LNCAP (cell line): ENCODE measurements at regions not wholly inside any gene's neighbourhood (a gene's known extent, or its start where the extent isn't known, plus 50 kb on each side); places are given as distances from the start of the nearest gene placed in this dataset.

Source experiments
- TF ChIP-seq, protein P1 (sequence below): fragments of 450-650 bp; IDR thresholded peaks from 2 replicates; pipeline ENCODE4 v1.5.1; 2017; ENCODE audit warnings: mild to moderate bottlenecking

DNA sequence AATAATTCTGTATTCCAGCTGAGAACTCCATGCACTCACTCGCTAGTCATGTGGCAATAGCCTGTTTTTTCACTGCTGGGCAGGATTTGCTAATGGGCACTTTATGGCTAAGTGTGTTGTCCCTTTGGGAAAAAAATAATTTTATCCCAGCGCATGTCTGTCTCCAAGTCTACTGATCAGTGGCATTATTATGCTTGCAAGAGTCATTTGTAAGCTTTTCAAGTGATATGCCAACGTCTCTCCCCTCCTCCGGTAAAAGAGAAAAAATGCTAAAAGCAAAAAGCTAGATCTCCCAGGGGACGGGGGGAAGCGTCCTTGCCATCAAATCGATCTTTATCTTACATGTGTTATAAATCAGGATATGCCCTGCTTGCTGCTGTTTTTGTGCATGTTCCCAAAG lies 407.7 kb downstream of the CDH26 start:
- TF ChIP-seq, protein P1, sequence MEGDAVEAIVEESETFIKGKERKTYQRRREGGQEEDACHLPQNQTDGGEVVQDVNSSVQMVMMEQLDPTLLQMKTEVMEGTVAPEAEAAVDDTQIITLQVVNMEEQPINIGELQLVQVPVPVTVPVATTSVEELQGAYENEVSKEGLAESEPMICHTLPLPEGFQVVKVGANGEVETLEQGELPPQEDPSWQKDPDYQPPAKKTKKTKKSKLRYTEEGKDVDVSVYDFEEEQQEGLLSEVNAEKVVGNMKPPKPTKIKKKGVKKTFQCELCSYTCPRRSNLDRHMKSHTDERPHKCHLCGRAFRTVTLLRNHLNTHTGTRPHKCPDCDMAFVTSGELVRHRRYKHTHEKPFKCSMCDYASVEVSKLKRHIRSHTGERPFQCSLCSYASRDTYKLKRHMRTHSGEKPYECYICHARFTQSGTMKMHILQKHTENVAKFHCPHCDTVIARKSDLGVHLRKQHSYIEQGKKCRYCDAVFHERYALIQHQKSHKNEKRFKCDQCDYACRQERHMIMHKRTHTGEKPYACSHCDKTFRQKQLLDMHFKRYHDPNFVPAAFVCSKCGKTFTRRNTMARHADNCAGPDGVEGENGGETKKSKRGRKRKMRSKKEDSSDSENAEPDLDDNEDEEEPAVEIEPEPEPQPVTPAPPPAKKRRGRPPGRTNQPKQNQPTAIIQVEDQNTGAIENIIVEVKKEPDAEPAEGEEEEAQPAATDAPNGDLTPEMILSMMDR, result no peak

DNA sequence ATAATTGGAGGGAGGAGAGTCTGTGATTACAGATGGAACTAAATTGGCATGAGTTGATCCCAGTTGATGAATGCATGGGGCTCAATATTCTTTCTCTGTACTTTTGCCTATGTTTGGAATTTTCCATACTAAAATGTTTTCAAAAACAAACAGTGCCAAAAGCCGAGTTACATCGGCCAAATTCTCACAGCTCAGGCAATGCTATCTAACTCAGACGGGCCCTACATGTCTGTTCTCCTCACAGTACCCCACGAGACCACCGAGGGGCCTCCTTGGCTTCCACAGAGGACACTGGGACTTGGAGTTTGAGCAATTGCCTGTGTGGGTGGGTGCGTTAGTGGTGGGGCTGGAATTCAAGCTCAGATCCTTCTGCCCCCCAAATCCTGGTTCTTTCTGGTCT lies 413.2 kb downstream of the CDH26 start:
- TF ChIP-seq, protein P1, result no peak

DNA sequence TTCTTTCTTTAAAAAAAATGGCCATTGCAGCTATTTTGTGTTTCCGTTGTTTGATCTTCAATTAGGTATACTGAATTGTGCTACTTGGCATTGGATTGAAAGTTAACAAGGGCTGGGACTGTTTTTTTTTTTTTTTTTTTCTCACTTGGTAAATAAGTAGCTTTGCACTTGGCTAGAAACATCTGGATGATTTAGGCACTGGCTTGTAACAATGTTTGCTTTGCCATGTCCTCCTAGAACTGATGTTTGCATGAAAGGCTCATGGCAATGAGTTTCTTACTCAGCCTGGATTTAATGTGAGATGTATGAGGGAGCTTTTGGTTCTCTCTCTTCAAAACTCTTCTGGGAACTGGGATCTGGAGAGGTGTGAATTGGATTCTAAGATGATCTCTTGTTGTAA lies 414.1 kb downstream of the CDH26 start:
- TF ChIP-seq, protein P1, result no peak

DNA sequence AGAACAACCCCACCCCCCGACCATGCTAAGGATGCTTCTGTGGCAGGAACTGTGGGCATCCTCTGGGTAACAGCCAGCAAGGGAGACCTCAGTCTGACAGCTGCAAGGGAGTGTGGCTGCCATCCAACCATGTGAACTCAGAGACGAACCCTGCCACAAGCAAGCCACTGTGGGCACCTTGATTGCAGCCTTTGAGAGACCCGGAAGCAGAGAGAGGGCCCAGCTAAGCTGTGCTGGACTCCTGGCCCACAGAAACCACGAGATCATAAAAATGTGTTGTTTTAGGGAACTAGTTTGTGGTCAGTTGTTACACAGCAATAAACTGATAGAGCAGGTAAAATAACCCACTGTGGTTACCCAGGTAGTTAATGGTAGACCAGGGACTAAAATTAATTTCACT lies 414.6 kb downstream of the CDH26 start:
- TF ChIP-seq, protein P1, result no peak

DNA sequence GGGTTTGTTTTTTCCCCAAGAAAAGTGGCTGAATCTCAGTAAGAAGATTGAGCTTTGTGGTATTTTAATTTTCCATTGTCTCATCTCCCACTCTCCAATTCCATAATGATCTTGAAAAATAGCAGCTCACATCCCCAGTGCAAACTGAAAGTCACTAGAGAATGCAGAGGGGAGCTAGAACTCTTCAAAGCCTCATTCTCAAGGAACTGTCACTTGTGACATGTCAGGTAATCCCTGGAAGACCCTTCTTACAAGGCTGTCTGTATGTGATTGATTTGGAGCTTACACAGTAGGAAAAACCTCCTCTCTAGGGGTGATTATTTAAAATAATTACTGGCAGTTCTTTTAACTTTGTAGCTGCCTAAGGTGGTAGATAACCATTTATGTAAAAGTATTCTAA lies 420.4 kb downstream of the CDH26 start:
- TF ChIP-seq, protein P1, result no peak

DNA sequence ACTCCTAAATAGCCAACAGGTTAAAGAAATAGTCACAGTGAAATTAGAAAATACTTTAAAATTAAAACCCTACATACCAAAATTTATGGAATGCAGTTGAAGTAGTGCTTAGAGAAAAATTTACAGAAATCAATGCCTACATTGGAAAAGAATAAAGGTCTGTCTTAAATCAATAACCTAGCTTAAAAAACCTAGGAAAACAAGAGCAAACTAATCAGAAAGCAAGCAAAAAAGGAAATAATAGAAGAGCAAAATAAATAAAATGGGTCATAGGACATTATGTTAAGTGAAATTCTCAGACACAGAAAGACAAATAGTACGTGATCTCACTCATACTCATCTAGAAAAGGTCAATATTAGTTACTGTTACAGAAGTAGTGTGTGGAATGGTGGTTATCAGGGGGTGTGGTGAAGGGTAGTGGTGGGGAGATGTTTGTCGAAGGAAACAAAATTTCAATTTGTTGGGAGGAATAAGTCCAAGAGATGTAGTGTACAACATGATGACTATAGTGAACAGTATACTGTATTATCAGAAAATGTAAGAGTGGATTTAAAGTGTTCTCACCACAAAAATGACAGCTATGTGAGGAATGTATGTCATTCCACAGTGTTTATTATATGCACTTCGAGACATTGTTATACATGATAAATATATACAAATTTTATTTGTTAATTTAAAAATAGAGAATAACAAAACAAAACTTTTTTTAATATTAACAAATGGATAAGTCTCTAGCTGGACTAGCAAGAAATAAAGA lies 423.6 kb downstream of the CDH26 start:
- TF ChIP-seq, protein P1, result no peak

DNA sequence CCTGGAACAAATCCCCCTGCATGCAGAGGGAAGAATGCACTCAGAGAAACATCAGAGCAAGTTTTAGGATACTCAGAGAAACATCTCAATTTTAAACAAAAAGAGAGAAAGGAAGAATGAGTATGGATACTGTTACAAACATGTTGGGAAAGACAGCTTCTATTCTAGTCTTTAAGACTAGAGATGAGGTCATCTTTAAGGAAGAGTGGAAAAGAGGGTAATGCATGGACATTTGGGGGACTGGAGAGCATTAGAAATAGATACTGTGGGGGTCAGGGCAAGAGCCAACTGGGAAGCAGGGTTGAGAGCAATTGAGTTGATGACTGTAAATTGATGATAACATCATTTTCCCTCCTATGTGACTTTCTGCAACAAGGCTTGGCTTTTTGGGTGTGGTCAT lies 431.2 kb downstream of the CDH26 start:
- TF ChIP-seq, protein P1, result no peak

DNA sequence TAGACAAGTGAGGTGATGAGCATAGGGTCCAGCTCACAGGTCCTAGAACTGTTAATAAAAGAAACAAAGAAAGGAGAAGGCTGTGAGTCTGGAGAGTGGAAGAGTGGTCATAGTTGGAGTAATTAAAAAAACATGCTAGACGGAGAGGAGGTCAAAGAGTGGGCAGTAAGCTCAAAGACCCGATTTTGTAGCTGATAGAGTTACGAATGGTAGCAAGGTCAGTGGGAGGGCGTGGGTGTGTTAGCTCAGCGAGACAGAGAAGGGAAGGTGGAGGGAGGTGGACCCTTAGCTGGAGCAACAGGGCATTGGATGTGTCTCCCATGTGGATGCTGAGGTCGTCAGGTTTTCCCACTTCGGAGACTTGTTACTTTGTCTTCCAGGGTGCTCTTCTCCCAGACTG lies 431.7 kb downstream of the CDH26 start:
- TF ChIP-seq, protein P1, result no peak
